ENCODE measurements at regions not wholly inside any gene's neighbourhood (a gene's known extent, or its start where the extent isn't known, plus 50 kb on each side); places are given as distances from the start of the nearest gene placed in this dataset.
"Not testable (repeated sequence)": the region's sequence is repeated elsewhere in the genome, so short reads cannot be mapped to it uniquely, and the experiment has no call there.

GRCh38 chr2:47726978-47727377, 56.0 kb upstream of the MSH6 start:
- not testable (repeated sequence) for TF ChIP-seq CTCF, POLR2A (IDR thresholded peaks at IDR 0.05)
